HPDE6-E6E7 (cell line): ENCODE measurements at regions not wholly inside any gene's neighbourhood (a gene's known extent, or its start where the extent isn't known, plus 50 kb on each side); places are given as distances from the start of the nearest gene placed in this dataset.
A peak's percentile ranks its signal among the peaks of the same experiment; 100 is the strongest.

Experiments used
- DNase-seq: peaks from one replicate; pipeline ENCODE4 v3.0.0; 2011; ENCODE audit warnings: missing footprints; ENCODE audit errors: extremely low spot score

DNA sequence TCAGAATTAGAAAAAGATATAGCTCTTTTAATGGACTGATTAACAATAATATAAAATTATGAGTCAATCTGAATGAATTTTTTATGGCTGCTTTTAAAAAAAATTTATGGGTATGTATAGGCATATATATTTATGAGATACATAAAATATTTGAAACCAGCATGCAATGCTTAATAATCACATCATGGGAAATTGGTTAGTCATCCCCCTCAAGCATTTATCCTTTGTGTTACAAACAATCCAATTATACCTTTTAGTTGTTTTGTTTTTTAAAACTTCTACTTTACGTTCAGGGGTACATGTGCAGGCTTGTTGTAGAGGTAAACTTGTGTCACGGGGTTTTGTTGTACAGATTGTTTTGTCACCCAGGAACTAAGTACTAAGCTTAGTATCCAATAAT is 63.4 kb upstream of the HMGCLL1 start:
- no peak for DNase-seq

DNA sequence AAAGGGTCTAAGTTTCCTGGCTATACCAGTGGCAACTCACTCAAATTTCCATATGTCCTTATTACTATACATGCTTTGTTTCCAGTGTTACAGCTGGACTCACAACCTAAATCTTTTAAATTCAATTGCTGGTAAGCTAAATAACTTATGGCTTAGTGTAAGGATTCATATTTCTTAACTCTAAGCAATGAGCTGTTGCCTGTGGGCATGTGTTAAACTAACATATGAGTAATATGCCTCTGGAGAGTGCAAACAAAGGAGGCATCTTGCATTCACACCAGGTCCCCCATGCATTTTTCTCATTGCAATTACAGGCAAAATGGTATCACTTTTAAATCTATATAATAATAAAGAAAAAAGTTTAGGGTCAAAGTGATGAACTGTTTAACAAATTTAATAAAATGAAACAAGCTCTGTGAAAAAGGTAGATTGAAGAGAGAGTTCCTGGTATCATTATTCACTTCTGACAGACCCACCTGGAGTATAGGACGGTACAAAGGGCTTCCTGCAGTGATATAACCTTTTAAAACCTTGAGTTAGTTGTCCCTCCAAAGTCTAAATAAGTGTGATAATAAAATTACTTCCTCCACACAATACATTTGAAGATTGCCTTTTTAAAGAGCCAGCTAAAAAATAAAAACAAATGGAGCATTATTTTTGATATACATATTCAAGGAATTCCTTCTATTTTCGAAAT is 57.6 kb upstream of the HMGCLL1 start:
- peak; percentile 44 for DNase-seq

DNA sequence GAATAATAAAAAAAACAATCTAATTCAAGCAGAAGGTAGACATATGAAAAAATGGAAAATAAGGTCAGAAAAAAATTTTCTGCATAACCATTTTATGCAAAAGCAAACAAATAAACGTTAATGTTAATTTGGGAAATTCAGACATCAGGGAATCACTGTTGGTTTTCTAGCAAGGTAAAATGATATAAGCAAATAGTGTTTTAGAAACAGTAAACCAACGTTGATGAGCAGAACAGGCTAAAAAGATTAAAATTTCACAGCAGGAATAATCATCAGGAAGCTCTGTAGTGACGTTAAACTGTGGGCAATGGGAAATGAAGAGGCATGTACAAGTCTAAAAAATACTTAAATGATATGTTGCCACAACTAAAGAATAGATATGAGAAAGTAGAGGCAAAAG is 54.5 kb upstream of the HMGCLL1 start:
- DNase-seq: no peak

DNA sequence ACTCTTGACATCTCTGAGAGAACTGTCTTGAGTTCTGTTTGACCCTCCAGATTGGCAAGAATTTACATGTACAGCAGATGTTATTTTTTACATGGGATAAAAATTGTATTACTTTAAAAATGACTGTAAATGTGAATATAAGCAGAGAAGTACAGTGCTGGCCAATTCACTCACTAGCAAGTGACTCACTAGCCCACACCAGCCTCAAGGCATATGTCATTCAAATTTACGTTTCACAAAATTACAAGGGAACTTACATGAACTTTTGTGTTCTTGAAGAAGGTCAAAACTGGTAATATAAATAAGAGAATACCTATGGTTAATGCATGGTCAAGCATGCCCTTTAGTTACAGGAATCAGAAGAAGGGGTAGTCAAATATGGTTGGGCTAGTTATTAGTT is 54.0 kb upstream of the HMGCLL1 start:
- peak; percentile 4 for DNase-seq
